PC-9 (cell line): ENCODE measurements at regions not wholly inside any gene's neighbourhood (a gene's known extent, or its start where the extent isn't known, plus 50 kb on each side); places are given as distances from the start of the nearest gene placed in this dataset.

Experiments used
- EZH2 ChIP-seq: fragments of 200-600 bp; sonication (generic); IDR thresholded peaks from 2 replicates; pipeline ENCODE4 v1.8.0; 2017; ENCODE audit warnings: antibody characterized with exemption, low read depth
- TF ChIP-seq, protein P1 (sequence below): fragments of 200-600 bp; sonication (generic); conservative IDR thresholded peaks from 2 replicates; pipeline ENCODE4 v1.6.1; 2017; ENCODE audit warnings: mixed run types, antibody characterized with exemption, mild to moderate bottlenecking, moderate library complexity

DNA sequence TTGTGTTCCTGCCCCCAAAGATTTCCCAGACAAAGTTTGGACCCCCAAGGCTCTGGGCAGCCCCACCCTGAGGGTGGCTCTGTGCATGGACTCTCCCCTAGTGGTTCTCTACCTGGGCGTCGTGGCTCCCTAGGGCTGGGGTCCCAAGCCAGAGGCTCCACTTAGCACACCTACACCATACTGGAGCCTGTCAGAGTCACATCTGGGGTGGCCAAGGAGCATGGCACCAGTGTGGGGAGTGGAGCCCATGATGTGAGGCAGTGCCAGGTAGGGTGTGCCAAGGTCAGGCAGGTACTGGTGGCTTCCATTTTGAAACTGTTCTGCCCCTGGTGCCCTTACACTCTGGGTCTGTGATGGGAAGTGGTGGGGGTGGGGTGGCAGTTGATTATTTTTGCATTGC is 109.9 kb upstream of the GNAO1 start:
- TF ChIP-seq, protein P1, sequence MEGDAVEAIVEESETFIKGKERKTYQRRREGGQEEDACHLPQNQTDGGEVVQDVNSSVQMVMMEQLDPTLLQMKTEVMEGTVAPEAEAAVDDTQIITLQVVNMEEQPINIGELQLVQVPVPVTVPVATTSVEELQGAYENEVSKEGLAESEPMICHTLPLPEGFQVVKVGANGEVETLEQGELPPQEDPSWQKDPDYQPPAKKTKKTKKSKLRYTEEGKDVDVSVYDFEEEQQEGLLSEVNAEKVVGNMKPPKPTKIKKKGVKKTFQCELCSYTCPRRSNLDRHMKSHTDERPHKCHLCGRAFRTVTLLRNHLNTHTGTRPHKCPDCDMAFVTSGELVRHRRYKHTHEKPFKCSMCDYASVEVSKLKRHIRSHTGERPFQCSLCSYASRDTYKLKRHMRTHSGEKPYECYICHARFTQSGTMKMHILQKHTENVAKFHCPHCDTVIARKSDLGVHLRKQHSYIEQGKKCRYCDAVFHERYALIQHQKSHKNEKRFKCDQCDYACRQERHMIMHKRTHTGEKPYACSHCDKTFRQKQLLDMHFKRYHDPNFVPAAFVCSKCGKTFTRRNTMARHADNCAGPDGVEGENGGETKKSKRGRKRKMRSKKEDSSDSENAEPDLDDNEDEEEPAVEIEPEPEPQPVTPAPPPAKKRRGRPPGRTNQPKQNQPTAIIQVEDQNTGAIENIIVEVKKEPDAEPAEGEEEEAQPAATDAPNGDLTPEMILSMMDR = no peak
- no peak for TF ChIP-seq EZH2
